GM23248 (cell line): ENCODE measurements at regions not wholly inside any gene's neighbourhood (a gene's known extent, or its start where the extent isn't known, plus 50 kb on each side); places are given as distances from the start of the nearest gene placed in this dataset.

ENCODE experiments used
- DNase-seq: peaks from one replicate; pipeline ENCODE4 v3.0.0-alpha.2; 2015
- H2AFZ ChIP-seq: fragments of 200-600 bp; sonication (generic); 2 replicates; pipeline ENCODE4 v1.6.1; 2016; ENCODE audit warnings: antibody characterized with exemption
- H3F3A ChIP-seq: fragments of 200-600 bp; sonication (generic); 2 replicates; pipeline ENCODE4 v1.6.1; 2016; ENCODE audit warnings: mild to moderate bottlenecking, antibody characterized with exemption, mixed run types; ENCODE audit not compliant: insufficient read depth
- H3K27ac ChIP-seq: fragments of 200-600 bp; sonication (generic); 2 replicates; pipeline ENCODE4 v1.5.1; 2016; ENCODE audit warnings: mild to moderate bottlenecking
- H3K27me3 ChIP-seq: fragments of 200-600 bp; sonication (generic); replicated peaks from 2 replicates; pipeline ENCODE4 v1.6.1; 2016; ENCODE audit warnings: mild to moderate bottlenecking; ENCODE audit not compliant: insufficient read depth
- H3K36me3 ChIP-seq: fragments of 200-600 bp; sonication (generic); 2 replicates; pipeline ENCODE4 v1.6.1; 2016; ENCODE audit warnings: low read depth, mild to moderate bottlenecking
- H3K4me1 ChIP-seq: fragments of 200-600 bp; sonication (generic); 2 replicates; pipeline ENCODE4 v1.6.1; 2016; ENCODE audit warnings: mild to moderate bottlenecking; ENCODE audit not compliant: insufficient read depth
- H3K4me2 ChIP-seq: fragments of 200-600 bp; sonication (generic); one replicate; pipeline ENCODE4 v1.6.1; 2016; ENCODE audit warnings: mild to moderate bottlenecking; ENCODE audit not compliant: unreplicated experiment
- H3K4me3 ChIP-seq: fragments of 200-600 bp; sonication (generic); 2 replicates; pipeline ENCODE4 v1.5.1; 2016; ENCODE audit warnings: mild to moderate bottlenecking
- H3K79me2 ChIP-seq: fragments of 200-600 bp; sonication (generic); 2 replicates; pipeline ENCODE4 v1.6.1; 2016; ENCODE audit warnings: mild to moderate bottlenecking; ENCODE audit not compliant: insufficient read depth
- H3K9ac ChIP-seq: fragments of 200-600 bp; sonication (generic); 2 replicates; pipeline ENCODE4 v1.6.1; 2016; ENCODE audit warnings: mild to moderate bottlenecking
- H3K9me2 ChIP-seq: fragments of 200-600 bp; sonication (generic); 2 replicates; pipeline ENCODE4 v1.6.1; 2016; ENCODE audit warnings: mixed run types, mild to moderate bottlenecking, moderate library complexity; ENCODE audit not compliant: insufficient read depth
- H3K9me3 ChIP-seq: fragments of 200-600 bp; sonication (generic); one replicate; pipeline ENCODE4 v1.6.1; 2017; ENCODE audit warnings: low read depth
- H4K20me1 ChIP-seq: fragments of 200-600 bp; sonication (generic); 2 replicates; pipeline ENCODE4 v1.6.0; 2016; ENCODE audit not compliant: insufficient read depth
- EZH2 ChIP-seq: fragments of 200-600 bp; sonication (generic); IDR thresholded peaks from 2 replicates; pipeline ENCODE4 v1.6.1; 2018; ENCODE audit warnings: antibody characterized with exemption, mild to moderate bottlenecking; ENCODE audit not compliant: insufficient read depth, poor library complexity, severe bottlenecking
- EZH2phosphoT487 ChIP-seq: fragments of 200-600 bp; sonication (generic); IDR thresholded peaks from 2 replicates; pipeline ENCODE4 v1.6.1; 2018; ENCODE audit warnings: antibody characterized with exemption, moderate library complexity, mild to moderate bottlenecking, low read depth; ENCODE audit not compliant: insufficient read depth
- WGBS, 2 experiments: methylation state at CpG; one replicate each; pipeline ENCODE4 v1.1.6; 2015 to 2017; ENCODE audit warnings: low lambda C conversion rate in 2 of 2, low coverage in 1 of 2; ENCODE audit errors: missing lambda C conversion rate in 2 of 2; 5-methylcytosine and 5-hydroxymethylcytosine counted together
- in situ Hi-C: fragments of 300-500 bp; cut with MboI; formaldehyde crosslinking; loops from 2 replicates; pipeline ENCODE4 v1.15.0; 2020

DNA sequence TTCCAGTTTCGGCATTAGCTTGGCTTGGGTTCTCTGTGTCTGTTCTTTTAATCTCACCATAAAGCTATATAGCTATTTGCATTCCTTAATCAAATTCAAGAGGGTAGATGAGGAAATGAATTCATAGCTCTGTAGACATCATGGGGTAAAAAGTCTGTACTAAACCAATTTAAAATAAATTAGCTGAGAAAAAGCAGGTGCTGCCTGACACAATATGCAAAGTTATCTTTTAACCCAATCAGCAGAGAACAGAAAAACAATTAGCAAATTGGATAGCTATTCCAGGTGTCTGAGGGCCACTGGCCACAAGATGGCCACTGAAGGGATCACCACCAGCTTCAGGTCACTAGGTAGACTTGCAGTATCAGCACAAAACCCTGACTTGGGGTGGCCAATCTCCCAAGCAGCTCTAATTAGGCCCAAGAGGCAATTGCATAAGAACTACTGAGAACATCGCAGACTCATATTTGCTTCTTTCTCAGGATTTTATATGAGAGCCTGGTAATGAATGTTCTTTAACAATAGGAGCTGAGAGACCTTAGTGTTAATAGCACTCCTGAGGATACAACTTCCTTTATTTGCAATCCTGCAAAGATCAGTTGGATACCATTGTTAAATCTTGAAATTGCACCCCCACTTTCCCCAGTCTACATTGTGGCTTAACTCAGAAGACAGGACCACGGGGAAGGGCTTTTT is 494.3 kb downstream of the PDCD6IP start:
- TF ChIP-seq EZH2phosphoT487 (no peak), EZH2 (no peak)
- Histone ChIP-seq H3K9me3 (no peaks in the 10 kb centered on the region), H3K36me3 (no peaks in the 10 kb centered on the region), H3K4me2 (no peak overlapping the region), H3K79me2 (no peaks in the 10 kb centered on the region), H3K4me3 (no peak overlapping the region), H2AFZ (no peak overlapping the region), H3K4me1 (no peaks in the 10 kb centered on the region), H3K27me3 (no peaks in the 10 kb centered on the region), H3F3A (no peaks in the 10 kb centered on the region), H3K27ac (no peak overlapping the region), H4K20me1 (no peaks in the 10 kb centered on the region), H3K9me2 (no peaks in the 10 kb centered on the region), H3K9ac (no peak overlapping the region)
- WGBS, 2 experiments, result 14 to 20% methylated on average over 3 of the region's 3 CpGs
- in situ Hi-C loops, result no loop called here
- no peak for DNase-seq

DNA sequence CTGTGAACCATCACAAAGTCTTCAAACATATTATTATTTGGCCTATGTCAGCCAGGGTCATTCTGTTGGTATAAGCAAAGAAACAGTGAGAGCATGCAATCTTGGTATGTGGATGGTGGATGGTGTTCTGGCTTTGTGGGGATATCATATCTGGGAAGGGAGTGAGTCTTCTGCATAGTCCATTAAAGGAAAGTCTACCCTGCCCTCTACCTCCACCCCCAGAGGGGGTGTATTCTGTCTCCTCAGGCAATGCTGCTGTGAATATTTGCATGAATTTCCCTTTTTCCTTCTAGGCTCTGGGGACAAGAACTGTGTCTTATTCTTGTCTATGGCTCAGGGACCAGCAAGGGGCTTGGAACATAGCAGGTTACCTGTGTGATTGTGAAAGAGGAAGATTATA is 495.8 kb downstream of the PDCD6IP start:
- no peaks in the 10 kb centered on the region for H3K9me2 ChIP-seq
- H3K9me3 ChIP-seq, result no peaks in the 10 kb centered on the region
- no peaks in the 10 kb centered on the region for H3K4me1 ChIP-seq
- no peak overlapping the region for H2AFZ ChIP-seq
- no peaks in the 10 kb centered on the region for H3K79me2 ChIP-seq
- no peak overlapping the region for H3K4me2 ChIP-seq
- no peak for DNase-seq
- no peak overlapping the region for H3K4me3 ChIP-seq
- no peaks in the 10 kb centered on the region for H3K36me3 ChIP-seq
- H3F3A ChIP-seq, result no peaks in the 10 kb centered on the region
- TF ChIP-seq EZH2, result no peak
- no peak for TF ChIP-seq EZH2phosphoT487
- in situ Hi-C loops, result no loop called here
- no peaks in the 10 kb centered on the region for H3K27me3 ChIP-seq
- no peak overlapping the region for H3K27ac ChIP-seq
- H3K9ac ChIP-seq, result no peak overlapping the region
- H4K20me1 ChIP-seq, result no peaks in the 10 kb centered on the region

DNA sequence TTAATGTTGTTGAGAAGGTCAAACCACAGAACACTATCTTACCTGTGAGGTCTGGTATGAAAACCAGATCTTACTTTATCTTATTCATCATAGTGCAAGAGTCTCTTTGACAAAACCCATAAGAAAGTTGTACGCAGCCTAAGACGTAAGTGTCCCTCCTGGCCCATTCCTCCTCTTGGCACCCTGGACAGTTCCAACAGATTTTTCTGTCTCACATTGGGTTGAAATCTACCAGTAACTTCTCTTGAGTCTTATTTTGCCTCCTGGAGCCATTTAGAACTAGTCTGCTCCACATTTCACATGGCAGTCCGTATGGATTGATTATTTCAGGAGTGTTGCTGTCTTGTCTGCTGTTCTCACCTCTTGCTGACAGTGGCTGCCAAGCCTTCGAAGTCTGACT is 498.4 kb downstream of the PDCD6IP start:
- in situ Hi-C loops, result no loop called here
- TF ChIP-seq EZH2phosphoT487, result no peak
- no peak for TF ChIP-seq EZH2
- Histone ChIP-seq H3K9ac (no peak overlapping the region), H3K4me3 (no peak overlapping the region), H4K20me1 (no peaks in the 10 kb centered on the region), H3K4me2 (no peak overlapping the region), H2AFZ (no peak overlapping the region), H3K9me3 (no peaks in the 10 kb centered on the region), H3K36me3 (no peaks in the 10 kb centered on the region), H3K9me2 (no peaks in the 10 kb centered on the region), H3K4me1 (no peaks in the 10 kb centered on the region), H3K27ac (no peak overlapping the region), H3K79me2 (no peaks in the 10 kb centered on the region), H3F3A (no peaks in the 10 kb centered on the region), H3K27me3 (no peaks in the 10 kb centered on the region)
- no peak for DNase-seq
- 15 to 29% methylated on average over 4 of the region's 4 CpGs for WGBS, 2 experiments

DNA sequence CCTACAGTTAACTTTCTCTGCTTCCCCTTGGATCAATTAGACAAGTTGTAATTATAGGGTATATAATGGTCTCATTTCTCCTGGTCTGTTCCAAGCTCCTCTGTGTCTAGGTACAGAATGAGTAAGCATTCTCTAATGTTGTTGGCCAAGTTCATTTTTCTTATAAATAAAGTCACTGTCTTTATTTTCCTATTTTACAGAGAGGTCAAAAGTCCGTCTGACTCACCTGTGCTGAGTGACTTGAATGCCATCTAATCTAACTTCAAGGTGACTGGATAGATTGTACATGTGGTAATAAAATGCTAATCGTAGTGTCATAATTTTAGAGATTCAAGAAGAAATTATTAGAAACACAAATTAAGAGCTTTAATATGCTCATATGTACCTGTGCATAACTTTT is 500.2 kb downstream of the PDCD6IP start:
- Histone ChIP-seq H3K27me3 (no peaks in the 10 kb centered on the region), H3K4me2 (no peak overlapping the region), H3K27ac (no peak overlapping the region), H3K4me3 (no peak overlapping the region), H3K9me2 (no peaks in the 10 kb centered on the region), H3F3A (no peaks in the 10 kb centered on the region), H3K4me1 (no peaks in the 10 kb centered on the region), H4K20me1 (no peaks in the 10 kb centered on the region), H3K36me3 (no peaks in the 10 kb centered on the region), H3K9ac (no peak overlapping the region), H3K79me2 (no peaks in the 10 kb centered on the region), H2AFZ (no peak overlapping the region), H3K9me3 (no peaks in the 10 kb centered on the region)
- in situ Hi-C loops, result no loop called here
- WGBS, 2 experiments, result 5 to 14% methylated on average over 2 of the region's 2 CpGs
- TF ChIP-seq EZH2phosphoT487, result no peak
- no peak for TF ChIP-seq EZH2
- no peak for DNase-seq

DNA sequence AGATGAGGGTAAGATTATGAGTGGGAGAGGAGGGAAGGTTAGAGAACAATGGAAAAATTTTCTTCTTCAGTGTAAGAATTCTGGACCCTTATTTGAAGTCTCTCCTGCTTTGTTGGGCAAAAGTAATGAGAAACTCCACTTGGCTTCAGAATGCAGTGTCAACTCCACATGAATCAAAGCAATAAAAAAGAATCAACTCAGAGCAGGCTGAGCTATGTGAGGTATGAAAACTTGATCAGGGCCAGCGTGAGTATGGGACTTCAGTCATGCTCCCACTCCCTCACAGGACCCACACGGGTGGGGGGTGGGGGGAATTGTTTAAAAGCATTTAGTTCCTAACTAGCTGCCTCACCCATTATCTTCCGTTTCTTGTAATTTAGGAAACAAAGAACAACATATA is 502.2 kb downstream of the PDCD6IP start:
- no peak for TF ChIP-seq EZH2phosphoT487
- H3K9ac ChIP-seq, result no peak overlapping the region
- no peaks in the 10 kb centered on the region for H3K79me2 ChIP-seq
- H3K9me2 ChIP-seq, result no peaks in the 10 kb centered on the region
- in situ Hi-C loops, result no loop called here
- H3K27ac ChIP-seq, result no peak overlapping the region
- H3K4me3 ChIP-seq, result no peak overlapping the region
- 1 to 2% methylated on average over 3 of the region's 3 CpGs for WGBS, 2 experiments
- DNase-seq, result no peak
- no peaks in the 10 kb centered on the region for H3K27me3 ChIP-seq
- H2AFZ ChIP-seq, result no peak overlapping the region
- H3K4me1 ChIP-seq, result no peaks in the 10 kb centered on the region
- no peak overlapping the region for H3K4me2 ChIP-seq
- no peaks in the 10 kb centered on the region for H4K20me1 ChIP-seq
- no peaks in the 10 kb centered on the region for H3K36me3 ChIP-seq
- H3F3A ChIP-seq, result no peaks in the 10 kb centered on the region
- H3K9me3 ChIP-seq, result no peaks in the 10 kb centered on the region
